ENCODE measurements at regions not wholly inside any gene's neighbourhood (a gene's known extent, or its start where the extent isn't known, plus 50 kb on each side); places are given as distances from the start of the nearest gene placed in this dataset.
"Not testable (repeated sequence)": the region's sequence is repeated elsewhere in the genome, so short reads cannot be mapped to it uniquely, and the experiment has no call there.

GRCh38 chr1:79239840-79240239 is 233.3 kb upstream of the ADGRL4 start:
- DNase-seq (ENCODE audit: low read depth) = no peak

- DNase-seq (ENCODE audit: low read depth) = no peak
These were observed 228.9 kb upstream of the ADGRL4 start for GRCh38 chr1:79235301-79236002.

GRCh38 chr1:79232818-79233217 is 226.3 kb upstream of the ADGRL4 start:
- DNase-seq (ENCODE audit: low read depth) = no peak

- DNase-seq (ENCODE audit: low read depth) = not testable (repeated sequence)
These were observed 224.2 kb upstream of the ADGRL4 start for GRCh38 chr1:79230751-79231150.

GRCh38 chr1:79226963-79227362 is 220.4 kb upstream of the ADGRL4 start:
- DNase-seq (ENCODE audit: low read depth) = no peak

- no peak for DNase-seq (ENCODE audit: low read depth)
These were observed 218.0 kb upstream of the ADGRL4 start for GRCh38 chr1:79224537-79224936.

- DNase-seq (ENCODE audit: low read depth) = no peak
These were observed 214.0 kb upstream of the ADGRL4 start for GRCh38 chr1:79220509-79220908.

- DNase-seq (ENCODE audit: low read depth) = no peak
These were observed 208.8 kb upstream of the ADGRL4 start for GRCh38 chr1:79215311-79215710.

- DNase-seq (ENCODE audit: low read depth) = no peak
These were observed 201.3 kb upstream of the ADGRL4 start for GRCh38 chr1:79207786-79208185.

- DNase-seq (ENCODE audit: low read depth) = no peak
These were observed 200.8 kb upstream of the ADGRL4 start for GRCh38 chr1:79207331-79207730.

GRCh38 chr1:79204779-79205479 is 198.4 kb upstream of the ADGRL4 start:
- DNase-seq (ENCODE audit: low read depth) = no peak

GRCh38 chr1:79198832-79199231 is 192.3 kb upstream of the ADGRL4 start:
- peak; percentile 63 for DNase-seq (ENCODE audit: low read depth)

GRCh38 chr1:79197421-79197820 is 190.9 kb upstream of the ADGRL4 start:
- DNase-seq (ENCODE audit: low read depth) = peak; percentile 45

GRCh38 chr1:79196211-79196610 is 189.7 kb upstream of the ADGRL4 start:
- no peak for DNase-seq (ENCODE audit: low read depth)

GRCh38 chr1:79193211-79194079 is 186.9 kb upstream of the ADGRL4 start:
- DNase-seq (ENCODE audit: low read depth) = peak; percentile 52

- DNase-seq (ENCODE audit: low read depth) = peak; percentile 39
These were observed 183.5 kb upstream of the ADGRL4 start for GRCh38 chr1:79190074-79190473.

- DNase-seq (ENCODE audit: low read depth) = peak; percentile 51
These were observed 181.8 kb upstream of the ADGRL4 start for GRCh38 chr1:79188337-79188736.

- DNase-seq (ENCODE audit: low read depth) = no peak
These were observed 179.7 kb upstream of the ADGRL4 start for GRCh38 chr1:79186260-79186659.

GRCh38 chr1:79177844-79178243 is 171.3 kb upstream of the ADGRL4 start:
- DNase-seq (ENCODE audit: low read depth) = no peak

GRCh38 chr1:79161077-79161476 is 154.5 kb upstream of the ADGRL4 start:
- peak; percentile 20 for DNase-seq (ENCODE audit: low read depth)

GRCh38 chr1:79155991-79156390 is 149.5 kb upstream of the ADGRL4 start:
- no peak for DNase-seq (ENCODE audit: low read depth)

GRCh38 chr1:79151006-79151796 is 144.7 kb upstream of the ADGRL4 start:
- DNase-seq (ENCODE audit: low read depth) = peak; percentile 14
